HuH-7 (cell line): ENCODE measurements at regions not wholly inside any gene's neighbourhood (a gene's known extent, or its start where the extent isn't known, plus 50 kb on each side); places are given as distances from the start of the nearest gene placed in this dataset.

Experiments
- DNase-seq: peaks from one replicate; pipeline ENCODE4 v3.0.0; 2011; ENCODE audit warnings: low spot score

DNA sequence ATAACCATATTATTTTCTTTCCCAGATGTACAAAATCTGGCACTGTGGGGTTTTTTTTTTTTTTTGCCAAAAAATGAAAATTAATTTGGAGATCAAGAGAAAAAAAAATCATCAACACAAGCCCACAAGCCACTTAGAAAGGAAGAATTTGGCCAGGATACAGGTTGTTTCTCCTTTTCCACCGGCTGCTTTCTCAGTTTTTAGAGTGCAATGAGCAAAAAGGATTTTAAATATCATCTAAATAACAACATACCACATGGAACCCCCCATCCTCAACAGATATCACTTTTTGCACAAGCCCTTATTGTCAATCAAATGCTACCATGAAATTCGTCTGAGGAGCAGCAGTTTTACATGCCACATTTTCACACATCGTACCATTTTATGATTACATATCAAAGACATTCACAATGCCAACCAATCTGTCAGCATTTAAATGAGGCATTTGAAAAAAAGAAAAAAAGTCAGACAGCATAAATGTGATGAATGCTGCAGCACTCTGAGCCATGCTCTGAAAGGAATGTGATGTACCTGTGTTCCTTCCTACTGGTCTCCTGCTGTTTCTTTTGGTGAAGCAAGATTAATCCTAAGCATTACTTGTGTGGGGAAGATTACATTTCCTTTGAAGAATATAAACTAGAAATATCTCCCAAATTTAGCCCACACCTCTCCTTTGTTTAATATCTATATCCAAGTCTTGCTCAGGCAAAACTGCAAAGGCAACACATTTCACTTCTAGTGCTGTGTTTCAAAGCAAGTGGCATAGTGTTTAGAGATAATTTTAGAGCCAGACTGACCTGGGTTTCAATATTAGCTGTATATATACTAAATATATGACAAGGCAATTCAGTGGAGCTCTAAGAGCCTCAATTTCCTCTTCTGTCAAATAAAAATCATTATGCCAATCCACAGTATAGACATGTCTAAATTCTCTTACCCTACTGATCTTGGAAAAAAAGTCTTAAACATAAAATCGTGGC is 391.3 kb downstream of the CMPK2 start:
- DNase-seq: no peak

- DNase-seq: no peak
These were observed 390.4 kb downstream of the CMPK2 start for GRCh38 chr2:6475155-6475940.

GRCh38 chr2:6480514-6480913 is 385.2 kb downstream of the CMPK2 start:
- no peak for DNase-seq

DNA sequence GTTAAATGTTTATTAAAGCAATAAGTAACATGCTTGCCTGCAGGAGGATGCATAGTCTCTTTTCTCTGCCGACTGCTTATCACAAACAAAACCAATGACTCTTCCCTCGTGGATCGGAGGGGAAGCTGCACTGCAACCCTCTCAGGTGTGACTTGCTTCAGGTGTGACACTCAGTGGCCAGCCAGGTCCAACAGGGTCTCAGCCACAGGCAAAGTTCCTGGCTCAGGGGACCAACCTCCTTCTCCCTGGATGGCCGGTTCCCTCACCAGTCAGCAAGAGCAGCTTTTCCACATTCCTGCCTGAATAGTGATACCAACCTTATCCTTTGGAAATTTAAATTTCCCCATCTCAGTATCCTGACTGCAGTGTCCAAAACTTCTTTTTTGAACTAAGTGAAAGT is 383.5 kb downstream of the CMPK2 start:
- no peak for DNase-seq

DNA sequence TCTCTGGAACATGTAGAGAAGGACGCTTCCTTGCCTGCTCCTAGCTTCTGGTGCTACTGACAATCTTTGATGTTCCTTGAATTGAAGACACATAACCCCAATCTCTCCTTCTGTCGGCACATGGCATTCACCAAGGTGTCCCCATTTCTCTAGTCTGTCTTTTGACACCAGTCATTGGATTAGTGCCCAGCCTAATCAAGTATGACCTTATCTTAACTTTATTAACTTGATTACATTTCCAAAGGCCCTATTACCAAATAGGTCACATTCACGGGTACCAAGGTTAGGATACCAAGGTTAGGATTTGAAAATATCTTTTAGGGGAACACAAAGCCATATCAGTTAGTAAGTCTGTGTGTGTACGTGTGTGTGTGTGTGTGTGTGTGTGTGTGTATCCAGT is 377.9 kb downstream of the CMPK2 start:
- no peak for DNase-seq

DNA sequence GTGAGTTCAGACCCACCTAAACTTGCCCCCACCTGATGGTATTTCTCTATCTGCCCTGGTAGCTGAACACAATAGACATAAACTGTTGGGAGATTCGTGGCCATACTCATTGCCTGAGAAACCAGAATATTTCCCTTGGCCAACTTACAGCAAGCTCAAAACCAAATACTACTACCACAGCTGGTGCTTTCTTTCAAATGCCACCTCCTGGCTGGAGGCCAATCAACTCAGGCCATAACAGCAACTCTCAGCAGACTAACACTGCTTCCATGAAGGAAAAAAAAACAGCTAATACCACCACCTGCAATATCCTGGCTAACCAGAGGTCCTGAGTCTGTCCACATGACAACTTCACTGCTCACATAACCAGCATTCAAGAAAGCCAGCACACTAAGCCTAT is 373.1 kb downstream of the CMPK2 start:
- DNase-seq: no peak

- DNase-seq: no peak
These were observed 372.4 kb downstream of the CMPK2 start for GRCh38 chr2:6493266-6493665.

GRCh38 chr2:6493669-6494068 is 372.0 kb downstream of the CMPK2 start:
- DNase-seq: no peak

DNA sequence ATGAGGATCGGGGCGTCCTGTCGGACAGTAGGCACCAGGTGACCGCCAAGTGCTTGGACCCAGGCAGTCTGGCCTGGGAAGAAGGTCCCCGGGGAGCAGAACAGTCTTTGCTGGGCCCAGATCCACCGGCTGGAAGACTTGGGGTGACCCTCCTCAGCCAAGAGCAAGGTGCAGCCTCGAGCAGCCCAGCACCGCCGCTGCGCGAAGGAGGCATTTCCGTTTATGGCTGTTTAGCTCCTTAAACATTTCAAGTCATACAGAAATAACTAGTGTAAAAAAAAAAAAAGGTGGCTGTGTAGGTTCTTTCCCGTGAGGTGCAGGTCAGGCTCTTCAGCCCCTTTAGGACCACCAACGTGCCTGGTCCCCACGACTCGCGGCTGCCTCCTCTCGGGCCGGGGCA is 370.2 kb downstream of the CMPK2 start:
- DNase-seq: no peak

GRCh38 chr2:6496376-6496775 is 369.3 kb downstream of the CMPK2 start:
- no peak for DNase-seq

DNA sequence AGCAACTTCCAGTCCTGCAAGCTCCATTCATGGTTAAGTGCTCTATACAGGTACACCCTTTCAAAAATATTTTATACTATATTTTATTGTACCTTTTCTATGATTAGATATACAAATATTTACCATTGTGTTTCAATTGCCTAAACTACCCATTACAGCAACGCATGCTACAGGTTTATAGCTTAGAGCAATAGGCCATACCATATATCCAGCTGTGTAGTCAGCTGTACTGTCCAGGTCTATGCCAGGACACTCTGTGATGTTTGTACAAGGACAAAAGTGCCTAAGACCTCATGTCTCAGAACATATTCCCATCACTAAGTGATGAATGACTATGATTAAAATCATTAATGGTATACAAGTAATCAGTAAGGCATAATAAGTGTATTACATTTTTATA is 368.7 kb downstream of the CMPK2 start:
- no peak for DNase-seq

DNA sequence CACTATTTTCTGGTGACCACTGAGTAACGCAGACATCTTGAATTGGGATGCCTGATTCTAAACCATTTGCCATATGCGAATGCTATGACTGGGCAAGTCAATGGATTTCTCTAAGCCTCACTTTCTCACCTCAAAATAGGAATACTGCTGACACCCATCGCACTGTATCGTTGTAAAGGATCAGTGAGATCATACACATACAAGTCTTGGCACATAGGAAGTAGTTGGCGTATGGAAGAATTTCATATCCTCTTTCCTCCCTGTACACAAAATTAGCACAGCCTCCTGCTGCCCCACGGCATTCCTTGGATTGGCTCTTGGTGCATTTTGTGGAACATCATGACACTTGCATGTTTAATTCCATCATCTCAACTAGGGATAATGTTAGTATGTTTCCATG is 366.9 kb downstream of the CMPK2 start:
- no peak for DNase-seq

DNA sequence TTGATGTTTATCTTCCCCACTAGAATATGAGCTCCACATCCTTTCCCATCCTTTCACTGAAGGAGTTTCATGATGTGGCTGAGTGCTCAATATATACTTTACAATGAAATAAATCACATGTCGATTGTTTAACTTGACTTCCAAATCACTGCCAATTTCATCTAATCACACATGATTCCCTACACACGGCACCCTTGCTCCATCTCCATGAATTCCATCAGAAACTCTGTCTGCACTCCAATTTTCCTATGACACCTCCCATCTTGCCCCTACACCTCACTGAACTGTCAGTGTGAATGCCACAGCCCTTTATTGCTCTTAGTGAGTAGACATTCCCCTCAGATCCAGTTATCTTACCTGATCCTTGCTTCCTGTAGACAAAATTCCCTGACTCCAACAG is 366.0 kb downstream of the CMPK2 start:
- DNase-seq: no peak

- no peak for DNase-seq
These were observed 359.3 kb downstream of the CMPK2 start for GRCh38 chr2:6506361-6506794.

- no peak for DNase-seq
These were observed 358.8 kb downstream of the CMPK2 start for GRCh38 chr2:6506859-6507258.

- no peak for DNase-seq
These were observed 355.2 kb downstream of the CMPK2 start for GRCh38 chr2:6510532-6510931.

- no peak for DNase-seq
These were observed 353.1 kb downstream of the CMPK2 start for GRCh38 chr2:6512589-6512988.

- no peak for DNase-seq
These were observed 349.0 kb downstream of the CMPK2 start for GRCh38 chr2:6516674-6517073.

DNA sequence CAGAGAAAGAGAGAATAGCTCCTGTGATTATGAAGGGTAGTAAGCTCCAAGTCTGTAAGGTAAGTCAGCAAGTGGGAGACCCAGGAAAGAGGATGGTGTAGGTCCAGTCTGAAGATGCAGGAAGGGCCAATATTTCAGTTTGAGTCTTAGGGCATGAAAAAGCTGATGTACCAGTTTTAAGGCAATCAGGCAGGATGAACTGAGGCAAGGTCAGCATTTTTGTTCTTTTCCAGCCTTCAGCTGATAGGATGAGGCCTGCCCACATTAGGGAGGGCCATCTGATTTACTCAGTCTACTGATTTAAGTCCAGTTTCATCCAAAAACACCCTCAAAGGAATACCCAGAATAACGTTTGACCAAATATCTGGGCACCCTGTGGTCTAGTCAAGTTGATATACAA is 347.3 kb downstream of the CMPK2 start:
- no peak for DNase-seq

GRCh38 chr2:6523476-6523875 is 342.2 kb downstream of the CMPK2 start:
- no peak for DNase-seq

GRCh38 chr2:6524691-6525474 is 340.8 kb downstream of the CMPK2 start:
- no peak for DNase-seq

DNA sequence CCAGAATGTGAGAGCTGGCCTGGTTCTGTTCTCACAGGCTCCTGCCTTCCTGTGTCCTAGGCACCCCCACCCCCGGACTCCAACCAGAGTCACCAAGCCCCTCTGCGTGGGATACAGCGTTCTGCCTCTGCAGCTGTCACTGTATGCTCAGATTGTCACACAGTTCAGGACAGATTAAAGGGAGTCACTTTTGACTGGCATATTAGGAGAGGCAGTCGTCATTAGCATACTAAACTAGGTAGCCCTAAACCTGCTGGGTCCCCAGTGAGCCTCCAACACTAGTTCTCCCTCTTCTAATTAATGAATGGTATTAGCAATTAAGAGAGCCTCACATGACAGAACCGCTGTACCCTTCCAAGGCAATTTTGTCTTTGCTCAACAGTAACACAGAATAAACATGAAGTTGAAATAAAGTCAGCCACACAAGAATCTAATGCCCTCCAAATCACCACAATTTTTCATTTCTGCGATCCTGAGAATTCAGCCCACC is 340.2 kb downstream of the CMPK2 start:
- DNase-seq: no peak
